ENCODE measurements at regions not wholly inside any gene's neighbourhood (a gene's known extent, or its start where the extent isn't known, plus 50 kb on each side); places are given as distances from the start of the nearest gene placed in this dataset.
"Not testable (repeated sequence)": the region's sequence is repeated elsewhere in the genome, so short reads cannot be mapped to it uniquely, and the experiment has no call there.

DNA sequence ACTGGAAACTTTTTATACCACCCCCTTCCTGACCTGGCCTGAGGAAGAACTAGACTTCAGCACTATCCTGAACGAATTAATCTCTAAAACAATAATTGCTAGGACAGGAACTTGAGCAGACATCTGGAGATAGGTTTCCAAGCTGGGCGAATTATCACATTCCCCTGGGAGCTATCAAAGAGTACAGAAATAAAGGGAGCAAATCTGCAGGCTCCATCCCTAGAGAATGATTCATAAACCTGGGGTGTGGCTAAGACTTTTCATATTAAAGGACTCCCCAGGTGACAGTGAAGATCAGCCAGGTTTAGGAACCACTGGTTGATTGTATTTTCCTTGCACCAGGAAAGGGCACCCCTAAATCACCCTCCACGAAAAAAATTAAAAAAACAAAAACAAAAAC, 105.6 kb upstream of the NOL4 start:
- H3K4me1 Mint-ChIP-seq: no peaks in the 10 kb centered on the region
- H3K27ac Mint-ChIP-seq: no peak overlapping the region
- H3K4me3 Mint-ChIP-seq: no peak overlapping the region

DNA sequence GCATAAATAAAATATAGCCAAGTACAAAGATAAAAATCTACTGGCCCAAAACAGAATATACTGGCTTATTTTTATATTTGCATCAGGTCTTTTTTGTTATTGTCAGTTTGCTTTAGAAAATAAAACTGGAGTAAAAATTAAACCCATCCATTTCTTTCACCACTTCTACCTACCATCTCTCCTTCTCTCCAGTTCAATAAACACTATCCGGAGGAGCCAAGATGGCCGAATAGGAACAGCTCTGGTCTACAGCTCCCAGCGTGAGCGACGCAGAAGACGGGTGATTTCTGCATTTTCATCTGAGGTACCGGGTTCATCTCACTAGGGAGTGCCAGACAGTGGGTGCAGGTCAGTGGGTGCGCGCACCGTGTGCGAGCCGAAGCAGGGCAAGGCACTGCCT, 106.2 kb upstream of the NOL4 start:
- not testable (repeated sequence) for DNase-seq (ENCODE audit: low spot score in 2 of 2); H3K4me3 Mint-ChIP-seq; H3K36me3 Mint-ChIP-seq; H3K27ac Mint-ChIP-seq; ATAC-seq; H3K9me3 Mint-ChIP-seq; H3K4me1 Mint-ChIP-seq

More for the DNA sequence above, 105.6 kb upstream of the NOL4 start:
- DNase-seq (ENCODE audit: low spot score in 2 of 2) (no peak), ATAC-seq (no peak)
- H3K9me3 Mint-ChIP-seq: peaks cover 10% of the 10 kb centered on the region
- no peaks in the 10 kb centered on the region for H3K36me3 Mint-ChIP-seq

DNA sequence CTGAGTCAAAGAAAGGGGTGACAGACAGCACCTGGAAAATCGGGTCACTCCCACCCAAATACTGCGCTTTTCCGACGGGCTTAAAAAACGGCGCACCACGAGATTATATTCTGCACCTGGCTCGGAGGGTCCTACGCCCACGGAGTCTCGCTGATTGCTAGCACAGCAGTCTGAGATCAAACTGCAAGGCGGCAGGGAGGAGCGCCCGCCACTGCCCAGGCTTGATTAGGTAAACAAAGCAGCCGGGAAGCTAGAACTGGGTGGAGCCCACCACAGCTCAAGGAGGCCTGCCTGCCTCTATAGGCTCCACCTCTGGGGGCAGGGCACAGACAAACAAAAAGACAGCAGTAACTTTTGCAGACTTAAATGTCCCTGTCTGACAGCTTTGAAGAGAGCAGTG, 106.6 kb upstream of the NOL4 start:
- not testable (repeated sequence) for H3K36me3 Mint-ChIP-seq; H3K9me3 Mint-ChIP-seq; H3K4me1 Mint-ChIP-seq; ATAC-seq; H3K4me3 Mint-ChIP-seq; DNase-seq (ENCODE audit: low spot score in 2 of 2); H3K27ac Mint-ChIP-seq

DNA sequence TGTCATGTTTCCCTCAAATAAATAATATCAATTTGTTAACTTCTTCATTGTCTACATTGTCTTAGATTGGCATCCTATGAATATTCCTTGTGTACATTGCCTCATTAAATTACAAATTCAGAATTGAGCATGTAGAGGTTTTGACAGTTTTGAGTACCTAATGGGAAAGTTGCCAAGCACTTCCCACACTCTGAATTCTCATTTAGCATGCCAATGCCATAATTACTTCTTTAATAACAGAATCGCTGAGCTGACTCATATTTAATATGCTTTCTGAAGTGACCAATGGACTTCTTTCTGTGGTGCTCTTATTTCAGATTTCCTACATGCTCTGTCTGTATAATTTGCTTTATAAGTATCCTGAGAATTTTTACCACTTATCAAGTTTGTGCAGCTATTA, 114.4 kb upstream of the NOL4 start:
- ATAC-seq: no peak
- Mint-ChIP-seq H3K27ac (no peak overlapping the region), H3K36me3 (no peaks in the 10 kb centered on the region), H3K9me3 (peaks cover 22% of the 10 kb centered on the region), H3K4me1 (no peaks in the 10 kb centered on the region), H3K4me3 (no peak overlapping the region)
- no peak for DNase-seq (ENCODE audit: low spot score in 2 of 2)

DNA sequence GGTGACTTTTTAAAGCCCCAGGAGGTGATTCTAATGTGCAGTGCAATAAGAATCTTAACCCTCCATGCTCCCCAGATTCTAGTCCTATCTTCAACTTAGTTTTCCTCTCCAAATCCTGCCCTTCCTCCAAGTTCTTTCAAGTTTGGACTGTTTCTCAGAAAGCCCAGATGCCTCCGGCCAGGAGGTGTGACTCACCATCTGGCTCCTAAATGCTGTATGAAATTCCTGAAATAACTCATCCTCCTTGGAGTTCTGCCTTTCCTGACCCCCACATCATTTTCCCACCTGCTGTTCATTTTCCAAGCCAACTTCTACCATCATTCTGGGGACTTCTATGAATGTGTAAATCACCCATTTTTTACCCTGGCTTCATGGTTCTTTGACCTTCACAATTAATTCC, 118.2 kb upstream of the NOL4 start:
- Mint-ChIP-seq H3K36me3 (no peaks in the 10 kb centered on the region), H3K27ac (no peak overlapping the region), H3K9me3 (peaks cover 26% of the 10 kb centered on the region), H3K4me3 (no peak overlapping the region), H3K4me1 (no peaks in the 10 kb centered on the region)
- ATAC-seq: no peak
- no peak for DNase-seq (ENCODE audit: low spot score in 2 of 2)

DNA sequence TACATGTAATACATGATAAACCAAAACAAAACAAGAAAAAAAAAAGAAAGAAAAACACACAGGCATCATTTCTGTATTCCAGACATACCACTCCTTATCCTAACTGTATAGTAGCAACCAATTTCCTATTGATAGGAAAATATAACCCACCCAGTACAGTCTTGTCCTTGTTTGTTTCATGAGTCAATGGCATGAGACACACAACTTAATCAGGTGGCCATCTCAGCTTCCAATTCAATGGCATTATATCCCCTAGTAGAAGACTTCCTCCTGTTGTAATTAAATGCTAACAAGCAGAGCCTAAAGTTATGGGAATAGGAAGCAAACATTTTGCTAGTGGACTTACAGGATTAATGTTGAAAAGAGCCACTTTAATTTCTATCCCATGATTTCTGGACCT, 121.0 kb upstream of the NOL4 start:
- Mint-ChIP-seq H3K4me3 (no peak overlapping the region), H3K4me1 (no peaks in the 10 kb centered on the region), H3K27ac (no peak overlapping the region), H3K36me3 (no peaks in the 10 kb centered on the region), H3K9me3 (peaks cover 19% of the 10 kb centered on the region)
- no peak for ATAC-seq
- no peak for DNase-seq (ENCODE audit: low spot score in 2 of 2)

DNA sequence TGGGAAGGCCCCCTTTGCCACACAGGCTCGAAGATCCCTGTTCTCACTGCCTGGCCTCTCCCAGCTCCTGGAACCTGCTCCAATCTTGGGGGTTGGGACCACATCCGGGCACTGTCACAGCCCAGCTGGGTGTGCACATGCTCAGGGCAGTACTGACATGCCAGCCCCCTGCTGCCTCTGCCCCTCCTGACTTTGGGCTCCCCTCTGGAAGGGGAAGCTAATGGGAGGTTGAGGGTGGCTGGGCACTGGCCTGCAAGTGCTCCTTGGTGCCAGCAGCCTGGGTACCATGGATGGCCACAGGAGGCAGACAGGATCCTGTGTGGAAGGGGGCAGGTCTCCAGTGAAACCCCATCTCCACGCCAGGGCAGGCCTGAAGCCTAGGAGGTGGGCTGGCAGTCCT, 126.1 kb upstream of the NOL4 start:
- Mint-ChIP-seq H3K9me3 (peaks cover 16% of the 10 kb centered on the region), H3K36me3 (no peaks in the 10 kb centered on the region), H3K4me1 (no peaks in the 10 kb centered on the region), H3K27ac (no peak overlapping the region), H3K4me3 (no peak overlapping the region)
- DNase-seq (ENCODE audit: low spot score in 2 of 2): no peak
- ATAC-seq: peak; percentile 19

DNA sequence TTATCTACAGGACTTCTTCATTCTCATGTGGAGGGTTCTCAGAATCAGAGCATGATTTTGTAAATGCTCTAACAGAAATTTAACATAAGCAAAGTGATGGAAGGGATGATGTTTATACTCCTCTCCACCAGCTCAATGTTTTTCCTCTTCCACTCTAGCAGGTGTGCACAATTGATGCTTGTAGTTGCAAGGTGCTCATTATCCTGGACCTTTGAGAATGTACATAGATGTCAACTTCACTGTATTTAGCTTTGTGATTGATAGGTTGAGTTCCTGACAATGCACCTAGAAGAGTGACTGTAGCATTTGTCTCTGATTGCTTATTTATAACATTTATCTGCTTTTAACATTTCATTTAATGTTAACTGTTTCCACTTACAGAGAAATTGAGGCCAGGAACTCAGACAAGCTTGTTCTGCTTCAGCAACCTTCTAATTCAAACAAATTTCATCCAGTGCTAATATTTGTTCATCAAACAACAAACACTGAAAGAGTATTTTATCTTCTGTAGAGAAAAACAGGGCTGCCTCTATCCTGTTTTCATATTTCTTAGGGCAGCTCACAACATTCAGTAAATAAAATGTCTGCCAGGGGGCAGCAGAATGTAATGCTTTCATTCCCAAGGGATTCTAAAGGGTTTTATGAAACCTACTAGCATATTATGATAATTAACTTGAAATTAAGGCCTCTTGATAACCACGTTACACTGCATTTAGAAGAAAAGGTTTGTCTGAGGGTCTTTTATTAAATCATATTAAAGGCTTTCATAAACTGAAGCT, 127.9 kb upstream of the NOL4 start:
- Mint-ChIP-seq H3K27ac (no peak overlapping the region), H3K36me3 (no peaks in the 10 kb centered on the region), H3K4me1 (no peaks in the 10 kb centered on the region), H3K9me3 (peaks cover 19% of the 10 kb centered on the region), H3K4me3 (no peak overlapping the region)
- no peak for ATAC-seq
- no peak for DNase-seq (ENCODE audit: low spot score in 2 of 2)

DNA sequence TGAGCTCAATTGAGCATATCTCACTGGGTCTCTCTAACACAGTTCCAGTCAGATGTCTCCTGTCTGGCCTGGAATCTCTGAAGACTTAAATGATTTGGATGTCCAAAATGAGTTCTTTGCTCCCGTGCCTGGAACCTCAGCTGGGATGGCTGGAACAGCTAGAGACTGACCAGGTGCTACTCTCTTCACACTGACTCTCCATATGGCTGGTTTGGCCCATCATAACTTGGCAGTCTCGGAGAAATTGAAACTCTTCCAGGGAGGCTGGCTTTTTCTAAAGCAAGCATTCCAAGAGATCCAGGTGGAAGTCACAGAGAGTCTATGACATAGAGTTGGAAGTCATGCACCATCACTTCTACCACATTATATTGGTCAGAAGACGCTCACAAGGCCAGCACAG, 129.6 kb upstream of the NOL4 start:
- ATAC-seq: no peak
- Mint-ChIP-seq H3K4me1 (no peaks in the 10 kb centered on the region), H3K36me3 (no peaks in the 10 kb centered on the region)

DNA sequence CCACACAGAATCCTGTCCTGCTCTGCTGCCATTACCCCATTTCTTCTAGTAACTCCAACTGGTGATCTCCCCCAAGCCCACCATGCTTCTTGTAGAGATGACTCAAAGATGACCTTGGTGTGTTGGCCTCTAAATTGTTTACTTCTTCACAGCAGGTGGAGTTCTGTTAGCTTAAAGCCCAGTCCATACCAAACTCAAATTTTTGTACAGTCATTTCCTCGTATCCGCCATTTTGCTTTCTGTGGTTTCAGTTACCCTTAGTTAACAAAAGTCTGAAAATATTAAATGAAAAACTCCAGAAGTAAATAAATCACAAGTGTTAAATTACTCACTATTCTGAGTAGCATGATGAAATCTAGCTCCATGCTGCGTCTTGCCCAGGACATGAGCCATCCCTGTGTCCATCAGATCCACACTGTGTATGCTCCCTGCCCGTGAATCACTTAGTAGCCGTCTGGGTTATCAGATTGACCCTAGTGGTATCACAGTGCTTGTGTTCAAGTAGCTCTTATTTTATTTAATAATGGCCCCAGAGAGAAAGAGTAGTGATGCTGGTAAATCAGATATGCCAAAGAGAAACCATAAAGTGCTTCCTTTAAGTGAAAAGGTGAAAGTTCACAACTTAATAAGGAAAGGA, 133.3 kb upstream of the NOL4 start:
- ATAC-seq (no peak), DNase-seq (ENCODE audit: low spot score in 2 of 2) (no peak)
- peaks cover 21% of the 10 kb centered on the region for H3K9me3 Mint-ChIP-seq
- no peak overlapping the region for H3K27ac Mint-ChIP-seq
- no peaks in the 10 kb centered on the region for H3K4me1 Mint-ChIP-seq
- H3K36me3 Mint-ChIP-seq: no peaks in the 10 kb centered on the region
- H3K4me3 Mint-ChIP-seq: no peak overlapping the region

More for the DNA sequence above, 129.6 kb upstream of the NOL4 start:
- H3K27ac Mint-ChIP-seq: no peak overlapping the region
- H3K4me3 Mint-ChIP-seq: no peak overlapping the region
- H3K9me3 Mint-ChIP-seq: peaks cover 26% of the 10 kb centered on the region
- DNase-seq (ENCODE audit: low spot score in 2 of 2): no peak

DNA sequence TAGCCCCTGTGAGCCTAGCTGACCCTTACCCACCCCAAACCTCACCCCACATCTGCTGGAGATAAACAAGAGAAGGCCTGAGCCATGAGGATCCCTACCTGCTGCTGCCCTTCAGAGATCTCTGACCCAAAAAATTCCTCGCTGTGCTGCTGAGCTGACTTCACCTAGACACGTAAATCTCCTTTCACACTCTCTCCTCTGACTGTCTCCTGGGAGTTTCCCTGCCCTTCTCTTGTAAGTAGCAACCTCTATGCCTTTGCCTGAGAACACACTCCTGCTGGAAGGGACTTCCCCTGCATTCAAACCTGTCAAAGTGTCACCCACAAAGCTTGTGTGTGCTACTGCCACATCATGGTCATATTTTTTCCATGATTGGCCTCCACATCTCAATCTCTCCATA, 134.2 kb upstream of the NOL4 start:
- no peak overlapping the region for H3K4me3 Mint-ChIP-seq
- peaks cover 21% of the 10 kb centered on the region for H3K9me3 Mint-ChIP-seq
- H3K27ac Mint-ChIP-seq: no peak overlapping the region
- H3K36me3 Mint-ChIP-seq: no peaks in the 10 kb centered on the region
- DNase-seq (ENCODE audit: low spot score in 2 of 2) (no peak), ATAC-seq (no peak)
- H3K4me1 Mint-ChIP-seq: no peaks in the 10 kb centered on the region

DNA sequence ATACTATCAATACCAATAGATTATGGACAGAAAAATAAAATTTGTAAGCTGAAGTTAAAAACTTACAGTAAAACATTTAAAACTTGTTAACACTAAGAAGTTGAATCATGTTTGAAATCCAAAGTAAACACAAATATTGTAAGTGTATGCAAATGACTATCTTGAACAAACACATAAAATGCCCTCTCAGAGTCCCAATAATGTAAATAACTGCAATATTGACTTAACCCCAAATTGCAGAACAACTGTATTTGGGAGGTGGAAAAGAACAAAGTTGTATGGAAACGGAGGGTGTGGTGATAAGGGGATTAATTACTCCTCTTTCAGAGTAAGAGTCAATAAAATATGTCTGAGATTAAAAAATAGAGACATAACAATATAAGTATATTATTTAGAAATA, 140.0 kb upstream of the NOL4 start:
- no peak for ATAC-seq
- H3K4me3 Mint-ChIP-seq: no peak overlapping the region
- H3K36me3 Mint-ChIP-seq: no peaks in the 10 kb centered on the region
- no peak overlapping the region for H3K27ac Mint-ChIP-seq
- DNase-seq (ENCODE audit: low spot score in 2 of 2): no peak
- no peaks in the 10 kb centered on the region for H3K4me1 Mint-ChIP-seq
- H3K9me3 Mint-ChIP-seq: peaks cover 11% of the 10 kb centered on the region

DNA sequence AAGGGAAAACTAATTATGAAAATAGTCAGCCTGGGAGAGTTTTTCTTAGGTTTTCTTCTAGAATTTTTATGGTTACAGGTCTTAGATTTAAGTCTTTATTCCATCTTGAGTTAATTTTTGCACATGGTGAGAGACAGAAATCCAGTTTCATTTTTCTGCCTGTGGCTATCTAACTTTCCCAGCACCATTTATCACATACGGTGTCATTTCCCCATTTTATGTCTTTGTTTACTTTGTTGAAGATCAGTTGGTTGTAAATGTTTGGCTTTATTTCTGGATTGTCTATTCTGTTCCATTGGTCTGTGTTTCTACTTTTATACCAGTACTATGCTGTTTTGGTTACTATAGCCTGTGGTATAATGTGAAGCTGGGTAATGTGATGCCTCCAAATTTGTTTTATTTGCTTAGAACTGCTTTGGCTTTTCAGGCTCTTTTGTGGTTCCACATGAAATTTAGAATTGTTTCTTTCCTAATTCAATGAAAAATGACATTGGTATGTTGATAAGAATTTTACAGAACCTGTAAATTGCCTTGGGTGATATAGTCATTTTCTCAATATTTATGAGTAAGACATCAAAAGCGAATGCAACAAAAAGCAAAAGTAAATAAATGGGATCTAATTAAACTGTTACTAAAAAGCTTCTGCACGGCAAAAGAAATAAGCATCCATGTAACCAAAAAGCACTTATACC, 146.1 kb upstream of the NOL4 start:
- DNase-seq (ENCODE audit: low spot score in 2 of 2): no peak
- Mint-ChIP-seq H3K4me1 (no peaks in the 10 kb centered on the region), H3K27ac (no peak overlapping the region), H3K4me3 (no peak overlapping the region), H3K9me3 (peaks cover 12% of the 10 kb centered on the region), H3K36me3 (no peaks in the 10 kb centered on the region)
- ATAC-seq: no peak

DNA sequence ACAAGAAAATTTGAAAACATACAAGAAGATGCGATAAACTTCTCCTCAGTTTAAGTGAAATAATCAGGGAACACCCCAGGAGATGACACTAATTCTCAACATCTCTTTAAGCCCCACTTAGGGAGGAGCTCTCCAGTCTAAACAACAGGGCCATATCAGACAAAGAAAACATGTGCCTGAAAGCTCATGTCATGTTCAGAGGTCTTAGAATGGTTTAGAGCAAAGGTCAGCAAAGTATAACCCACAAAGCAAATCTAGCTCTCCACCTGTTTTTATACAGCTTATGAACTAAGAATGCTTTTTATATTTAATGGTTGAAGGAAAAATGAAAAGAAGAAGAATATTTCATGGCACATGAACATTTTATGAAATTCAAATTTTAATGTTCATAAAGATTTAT, 155.6 kb upstream of the NOL4 start:
- Mint-ChIP-seq H3K27ac (no peak overlapping the region), H3K4me3 (no peak overlapping the region), H3K9me3 (peaks cover 25% of the 10 kb centered on the region), H3K36me3 (no peaks in the 10 kb centered on the region), H3K4me1 (no peaks in the 10 kb centered on the region)
- DNase-seq (ENCODE audit: low spot score in 2 of 2) (no peak), ATAC-seq (no peak)

DNA sequence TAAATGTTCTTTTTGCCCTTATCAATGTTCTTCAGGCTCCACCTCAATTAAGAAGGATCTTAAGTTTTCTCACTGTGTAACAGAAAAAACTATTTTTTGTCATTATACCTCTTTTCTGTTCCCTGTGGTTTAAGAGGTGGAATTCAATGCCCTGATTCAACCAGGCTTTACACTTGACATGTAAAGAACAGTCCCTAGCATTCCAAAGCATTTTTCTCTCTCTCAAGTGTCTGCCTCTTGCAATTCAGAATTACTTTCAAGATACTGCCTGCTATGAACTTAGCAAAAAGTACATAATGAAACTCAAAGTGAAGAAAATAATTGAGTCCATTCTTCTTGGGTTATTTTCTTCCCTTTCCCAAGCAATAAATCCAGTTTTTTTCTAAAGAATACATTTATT, 160.6 kb upstream of the NOL4 start:
- Mint-ChIP-seq H3K4me3 (no peak overlapping the region), H3K36me3 (no peaks in the 10 kb centered on the region), H3K9me3 (peaks cover 26% of the 10 kb centered on the region), H3K4me1 (no peaks in the 10 kb centered on the region), H3K27ac (no peak overlapping the region)
- ATAC-seq (no peak), DNase-seq (ENCODE audit: low spot score in 2 of 2) (no peak)

DNA sequence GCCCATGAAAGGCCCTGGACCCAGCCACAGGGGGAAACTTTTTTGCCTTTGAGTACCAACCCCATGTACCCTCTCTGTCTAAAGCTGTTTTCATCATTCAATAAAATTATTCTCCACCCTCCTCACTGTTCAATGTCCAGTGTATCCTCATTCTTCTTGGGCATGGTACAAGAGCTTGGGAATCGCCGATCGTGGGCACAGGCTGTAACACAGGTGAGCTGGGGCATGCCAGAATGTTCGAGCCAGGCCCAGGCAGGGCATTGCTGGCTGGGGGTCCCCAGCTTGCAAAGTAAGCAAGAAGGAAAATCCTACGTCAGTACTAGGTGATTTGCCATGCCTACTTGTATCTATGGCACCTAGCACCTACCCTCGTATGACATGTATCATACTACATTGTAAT, 162.1 kb upstream of the NOL4 start:
- H3K36me3 Mint-ChIP-seq: no peaks in the 10 kb centered on the region
- DNase-seq (ENCODE audit: low spot score in 2 of 2): no peak
- H3K27ac Mint-ChIP-seq: no peak overlapping the region
- H3K4me1 Mint-ChIP-seq: no peaks in the 10 kb centered on the region
- no peak for ATAC-seq
- H3K4me3 Mint-ChIP-seq: no peak overlapping the region
- peaks cover 22% of the 10 kb centered on the region for H3K9me3 Mint-ChIP-seq

Data from stimulated activated effector memory CD8-positive, alpha-beta T cell treated with anti-CD3 and anti-CD28 coated beads, Interleukin-12 subunit alpha, Interleukin-12 subunit beta, amount 100 ng/mL, for 72 hours (primary cell).